ENCODE measurements at regions not wholly inside any gene's neighbourhood (a gene's known extent, or its start where the extent isn't known, plus 50 kb on each side); places are given as distances from the start of the nearest gene placed in this dataset.
"Not testable (repeated sequence)": the region's sequence is repeated elsewhere in the genome, so short reads cannot be mapped to it uniquely, and the experiment has no call there.

- TF ChIP-seq, protein P1, sequence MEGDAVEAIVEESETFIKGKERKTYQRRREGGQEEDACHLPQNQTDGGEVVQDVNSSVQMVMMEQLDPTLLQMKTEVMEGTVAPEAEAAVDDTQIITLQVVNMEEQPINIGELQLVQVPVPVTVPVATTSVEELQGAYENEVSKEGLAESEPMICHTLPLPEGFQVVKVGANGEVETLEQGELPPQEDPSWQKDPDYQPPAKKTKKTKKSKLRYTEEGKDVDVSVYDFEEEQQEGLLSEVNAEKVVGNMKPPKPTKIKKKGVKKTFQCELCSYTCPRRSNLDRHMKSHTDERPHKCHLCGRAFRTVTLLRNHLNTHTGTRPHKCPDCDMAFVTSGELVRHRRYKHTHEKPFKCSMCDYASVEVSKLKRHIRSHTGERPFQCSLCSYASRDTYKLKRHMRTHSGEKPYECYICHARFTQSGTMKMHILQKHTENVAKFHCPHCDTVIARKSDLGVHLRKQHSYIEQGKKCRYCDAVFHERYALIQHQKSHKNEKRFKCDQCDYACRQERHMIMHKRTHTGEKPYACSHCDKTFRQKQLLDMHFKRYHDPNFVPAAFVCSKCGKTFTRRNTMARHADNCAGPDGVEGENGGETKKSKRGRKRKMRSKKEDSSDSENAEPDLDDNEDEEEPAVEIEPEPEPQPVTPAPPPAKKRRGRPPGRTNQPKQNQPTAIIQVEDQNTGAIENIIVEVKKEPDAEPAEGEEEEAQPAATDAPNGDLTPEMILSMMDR (IDR thresholded peaks at IDR 0.05; ENCODE audit: insufficient read depth, low read depth, low read length): not testable (repeated sequence)
- not testable (repeated sequence) for TF ChIP-seq EZH2 (IDR thresholded peaks at IDR 0.05; ENCODE audit: insufficient read depth, low read length)
These were observed 282.2 kb downstream of the CNTNAP3 start for GRCh38 chr9:39005736-39006135.
